HEK293 (cell line): ENCODE measurements at regions not wholly inside any gene's neighbourhood (a gene's known extent, or its start where the extent isn't known, plus 50 kb on each side); places are given as distances from the start of the nearest gene placed in this dataset.

Experiments used
- CTCF ChIA-PET: fragments of 350-600 bp; formaldehyde crosslinking; extraction: SDS; loops from one replicate; lab custom pipeline; 2021; ENCODE audit warnings: antibody characterized with exemption; lab: Yijun Ruan, JAX
- POLR2A ChIA-PET: fragments of 300-600 bp; formaldehyde crosslinking; extraction: SDS; loops from one replicate; lab custom pipeline; 2020; ENCODE audit warnings: antibody characterized with exemption, inconsistent platforms; lab: Yijun Ruan, JAX
- H3K27ac ChIP-seq: fragments of 200-500 bp; sonication (Bioruptor generic); 2 replicates; pipeline ENCODE4 v1.5.1; 2014; ENCODE audit warnings: low read depth, low read length, control low read depth, inconsistent platforms; ENCODE audit errors: extremely low read depth
- H3K36me3 ChIP-seq, 2 experiments: fragments of 200-500 bp in 1 of 2; sonication (Bioruptor generic) in 1 of 2; 1 replicate in 1 of 2; 2 replicates in 1 of 2; pipeline ENCODE4 v1.5.1; 2014 to 2017; ENCODE audit warnings: inconsistent platforms in 2 of 2, low read length in 2 of 2; ENCODE audit not compliant: control insufficient read depth in 2 of 2, insufficient read depth in 1 of 2
- H3K4me1 ChIP-seq: fragments of 200-500 bp; sonication (Bioruptor generic); 2 replicates; pipeline ENCODE4 v1.5.1; 2014; ENCODE audit warnings: mild to moderate bottlenecking, low read length, inconsistent platforms; ENCODE audit not compliant: control insufficient read depth, insufficient read depth
- H3K4me3 ChIP-seq: 2 replicates; pipeline ENCODE4 v1.5.1; 2011; ENCODE audit warnings: low read depth, mild to moderate bottlenecking, control low read depth, low read length, moderate library complexity
- H3K9me3 ChIP-seq: fragments of 200-500 bp; sonication (Bioruptor generic); 2 replicates; pipeline ENCODE4 v1.5.1; 2014; ENCODE audit warnings: low read depth, low read length, inconsistent platforms; ENCODE audit not compliant: control insufficient read depth, insufficient read depth
- BCL11B ChIP-seq: fragments of 450-650 bp; formaldehyde crosslinking; IDR thresholded peaks from 2 replicates; pipeline ENCODE4 v1.5.1; 2016; ENCODE audit warnings: low read depth, missing biosample characterization, missing genetic modification characterization
- GLI2 ChIP-seq: fragments of 450-650 bp; formaldehyde crosslinking; IDR thresholded peaks from 2 replicates; pipeline ENCODE4; 2017; ENCODE audit warnings: missing biosample characterization, missing genetic modification characterization, low read depth, borderline replicate concordance
- GLIS2 ChIP-seq: fragments of 450-650 bp; formaldehyde crosslinking; IDR thresholded peaks from 2 replicates; pipeline ENCODE4 v1.5.1; 2016; ENCODE audit warnings: missing biosample characterization, missing genetic modification characterization
- HOXA7 ChIP-seq: sonication (generic); formaldehyde crosslinking; IDR thresholded peaks from 2 replicates; pipeline ENCODE4 v1.8.1; 2022; ENCODE audit warnings: missing genetic modification reagents, borderline replicate concordance
- HOXC10 ChIP-seq: sonication (generic); formaldehyde crosslinking; IDR thresholded peaks from 2 replicates; pipeline ENCODE4 v1.8.1; 2023; ENCODE audit warnings: mild to moderate bottlenecking, missing genetic modification reagents
- INSM2 ChIP-seq: fragments of 450-650 bp; formaldehyde crosslinking; IDR thresholded peaks from 2 replicates; pipeline ENCODE4 v1.5.1; 2016; ENCODE audit warnings: missing biosample characterization, missing genetic modification characterization
- PRDM1 ChIP-seq: fragments of 450-650 bp; formaldehyde crosslinking; IDR thresholded peaks from 2 replicates; pipeline ENCODE4; 2016; ENCODE audit warnings: missing biosample characterization, missing genetic modification characterization
- SALL2 ChIP-seq: fragments of 450-650 bp; formaldehyde crosslinking; IDR thresholded peaks from 2 replicates; pipeline ENCODE4 v1.5.0; 2017; ENCODE audit warnings: missing biosample characterization, mild to moderate bottlenecking, missing genetic modification characterization, borderline replicate concordance
- SCRT1 ChIP-seq: fragments of 450-650 bp; formaldehyde crosslinking; IDR thresholded peaks from 2 replicates; pipeline ENCODE4 v1.5.1; 2016; ENCODE audit warnings: missing biosample characterization, missing genetic modification characterization, borderline replicate concordance
- SCRT2 ChIP-seq: fragments of 450-650 bp; formaldehyde crosslinking; IDR thresholded peaks from 2 replicates; pipeline ENCODE4 v1.5.1; 2016; ENCODE audit warnings: missing biosample characterization, missing genetic modification characterization
- ZBTB21 ChIP-seq: fragments of 450-650 bp; formaldehyde crosslinking; IDR thresholded peaks from 2 replicates; pipeline ENCODE4 v1.5.1; 2017; ENCODE audit warnings: missing biosample characterization, missing genetic modification characterization
- ZNF2 ChIP-seq: fragments of 450-650 bp; formaldehyde crosslinking; IDR thresholded peaks from 2 replicates; pipeline ENCODE4 v1.5.1; 2016; ENCODE audit warnings: missing biosample characterization, missing genetic modification characterization
- ZNF239 ChIP-seq: fragments of 450-650 bp; formaldehyde crosslinking; IDR thresholded peaks from 2 replicates; pipeline ENCODE4 v1.5.1; 2016; ENCODE audit warnings: missing biosample characterization, missing genetic modification characterization
- ZNF292 ChIP-seq: fragments of 450-650 bp; formaldehyde crosslinking; IDR thresholded peaks from 2 replicates; pipeline ENCODE4 v1.5.1; 2016; ENCODE audit warnings: low read depth, missing biosample characterization, missing genetic modification characterization, borderline replicate concordance
- ZNF324 ChIP-seq: fragments of 450-650 bp; formaldehyde crosslinking; IDR thresholded peaks from 2 replicates; pipeline ENCODE4 v1.5.1; 2016; ENCODE audit warnings: missing biosample characterization, missing genetic modification characterization
- ZNF416 ChIP-seq: fragments of 450-650 bp; formaldehyde crosslinking; IDR thresholded peaks from 2 replicates; pipeline ENCODE4 v1.5.1; 2016; ENCODE audit warnings: missing biosample characterization, missing genetic modification characterization
- ZNF530 ChIP-seq: fragments of 450-650 bp; formaldehyde crosslinking; IDR thresholded peaks from 2 replicates; pipeline ENCODE4 v1.5.1; 2016; ENCODE audit warnings: low read depth, missing biosample characterization, missing genetic modification characterization
- ZNF561 ChIP-seq: fragments of 450-650 bp; IDR thresholded peaks from 2 replicates; pipeline ENCODE4 v1.5.1; 2018; ENCODE audit warnings: missing biosample characterization, missing genetic modification characterization, borderline replicate concordance
- ZNF621 ChIP-seq: fragments of 450-650 bp; formaldehyde crosslinking; IDR thresholded peaks from 2 replicates; pipeline ENCODE4 v1.5.1; 2017; ENCODE audit warnings: missing biosample characterization, missing genetic modification characterization
- ZNF704 ChIP-seq: fragments of 450-650 bp; formaldehyde crosslinking; IDR thresholded peaks from 2 replicates; pipeline ENCODE4 v1.5.1; 2016; ENCODE audit warnings: missing biosample characterization, missing genetic modification characterization
- ZNF768 ChIP-seq: fragments of 450-650 bp; formaldehyde crosslinking; IDR thresholded peaks from 2 replicates; pipeline ENCODE4 v1.5.1; 2018; ENCODE audit warnings: missing biosample characterization, mild to moderate bottlenecking, missing genetic modification characterization
- TF ChIP-seq, protein P1 (sequence below): fragments of 450-650 bp; formaldehyde crosslinking; IDR thresholded peaks from 2 replicates; pipeline ENCODE4 v1.5.1; 2016; ENCODE audit warnings: missing biosample characterization, missing genetic modification characterization, borderline replicate concordance
- TF ChIP-seq, protein P2 (sequence below): fragments of 450-650 bp; formaldehyde crosslinking; IDR thresholded peaks from 2 replicates; pipeline ENCODE4 v1.5.1; 2017; ENCODE audit warnings: missing biosample characterization, mild to moderate bottlenecking, missing genetic modification characterization, moderate library complexity
- TF ChIP-seq, protein P3 (sequence below): IDR thresholded peaks from 2 replicates; pipeline ENCODE4 v1.6.1; 2011; ENCODE audit warnings: mild to moderate bottlenecking, low read depth, low read length, borderline replicate concordance

DNA sequence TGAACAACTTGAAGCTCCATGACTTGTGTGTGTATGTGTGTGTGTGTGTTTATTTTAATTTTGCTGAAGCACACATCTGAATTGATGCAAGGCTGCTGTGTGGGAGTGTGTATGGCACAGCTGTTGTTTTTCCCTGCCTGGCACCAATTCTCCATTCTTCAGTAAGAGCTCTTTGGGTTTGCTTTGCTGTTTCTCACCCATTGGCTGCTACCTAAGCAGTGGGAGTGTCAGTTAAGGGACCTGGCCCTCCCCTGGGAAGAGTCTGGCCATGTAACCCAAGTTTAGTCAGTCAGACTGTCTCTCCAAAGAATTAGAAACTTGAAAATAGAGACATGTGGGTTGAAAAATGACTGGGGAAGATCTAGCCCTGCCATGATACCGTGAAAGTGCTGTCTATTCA, 126.2 kb upstream of the SYNPR start (continued):
- TF ChIP-seq ZNF768 (tag by site-specific recombination), result no peak
- TF ChIP-seq, protein P1, sequence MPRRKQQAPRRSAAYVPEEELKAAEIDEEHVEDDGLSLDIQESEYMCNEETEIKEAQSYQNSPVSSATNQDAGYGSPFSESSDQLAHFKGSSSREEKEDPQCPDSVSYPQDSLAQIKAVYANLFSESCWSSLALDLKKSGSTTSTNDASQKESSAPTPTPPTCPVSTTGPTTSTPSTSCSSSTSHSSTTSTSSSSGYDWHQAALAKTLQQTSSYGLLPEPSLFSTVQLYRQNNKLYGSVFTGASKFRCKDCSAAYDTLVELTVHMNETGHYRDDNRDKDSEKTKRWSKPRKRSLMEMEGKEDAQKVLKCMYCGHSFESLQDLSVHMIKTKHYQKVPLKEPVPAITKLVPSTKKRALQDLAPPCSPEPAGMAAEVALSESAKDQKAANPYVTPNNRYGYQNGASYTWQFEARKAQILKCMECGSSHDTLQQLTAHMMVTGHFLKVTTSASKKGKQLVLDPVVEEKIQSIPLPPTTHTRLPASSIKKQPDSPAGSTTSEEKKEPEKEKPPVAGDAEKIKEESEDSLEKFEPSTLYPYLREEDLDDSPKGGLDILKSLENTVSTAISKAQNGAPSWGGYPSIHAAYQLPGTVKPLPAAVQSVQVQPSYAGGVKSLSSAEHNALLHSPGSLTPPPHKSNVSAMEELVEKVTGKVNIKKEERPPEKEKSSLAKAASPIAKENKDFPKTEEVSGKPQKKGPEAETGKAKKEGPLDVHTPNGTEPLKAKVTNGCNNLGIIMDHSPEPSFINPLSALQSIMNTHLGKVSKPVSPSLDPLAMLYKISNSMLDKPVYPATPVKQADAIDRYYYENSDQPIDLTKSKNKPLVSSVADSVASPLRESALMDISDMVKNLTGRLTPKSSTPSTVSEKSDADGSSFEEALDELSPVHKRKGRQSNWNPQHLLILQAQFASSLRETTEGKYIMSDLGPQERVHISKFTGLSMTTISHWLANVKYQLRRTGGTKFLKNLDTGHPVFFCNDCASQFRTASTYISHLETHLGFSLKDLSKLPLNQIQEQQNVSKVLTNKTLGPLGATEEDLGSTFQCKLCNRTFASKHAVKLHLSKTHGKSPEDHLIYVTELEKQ (tag by site-specific recombination), result no peak

DNA sequence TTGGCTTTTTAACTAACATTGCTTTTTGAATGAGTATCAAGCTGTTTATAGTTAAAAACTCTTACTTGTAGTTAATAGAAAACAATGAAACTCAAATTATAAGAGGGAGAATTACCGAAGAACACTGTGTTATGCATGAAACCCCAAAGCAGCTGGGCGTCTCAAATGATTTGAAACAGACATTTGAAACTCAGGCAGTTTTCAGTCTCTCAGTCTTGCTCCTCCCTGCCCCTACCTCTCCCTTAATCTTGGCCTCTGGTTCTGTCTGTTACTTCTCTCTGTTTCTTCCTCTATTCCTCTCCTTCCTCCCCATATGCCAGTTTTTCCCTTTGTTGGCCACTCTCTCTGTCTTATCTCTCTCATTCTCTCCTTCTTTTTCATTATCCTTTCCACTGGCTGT, 118.3 kb upstream of the SYNPR start:
- no peaks in the 10 kb centered on the region for H3K4me1 ChIP-seq
- H3K9me3 ChIP-seq, result no peaks in the 10 kb centered on the region
- ChIA-PET CTCF (no interaction called here), POLR2A (no interaction called here)
- no peaks in the 10 kb centered on the region for H3K36me3 ChIP-seq
- no peak overlapping the region for H3K4me3 ChIP-seq
- H3K27ac ChIP-seq, result no peak overlapping the region
- TF ChIP-seq ZNF530 (no peak), ZNF2 (tag by site-specific recombination) (no peak), ZNF704 (tag by site-specific recombination) (no peak), GLI2 (tag by site-specific recombination) (no peak), ZBTB21 (no peak), SCRT1 (tag by site-specific recombination) (no peak), GLIS2 (no peak), ZNF621 (no peak), INSM2 (tag by site-specific recombination) (no peak)
- TF ChIP-seq, protein P2, sequence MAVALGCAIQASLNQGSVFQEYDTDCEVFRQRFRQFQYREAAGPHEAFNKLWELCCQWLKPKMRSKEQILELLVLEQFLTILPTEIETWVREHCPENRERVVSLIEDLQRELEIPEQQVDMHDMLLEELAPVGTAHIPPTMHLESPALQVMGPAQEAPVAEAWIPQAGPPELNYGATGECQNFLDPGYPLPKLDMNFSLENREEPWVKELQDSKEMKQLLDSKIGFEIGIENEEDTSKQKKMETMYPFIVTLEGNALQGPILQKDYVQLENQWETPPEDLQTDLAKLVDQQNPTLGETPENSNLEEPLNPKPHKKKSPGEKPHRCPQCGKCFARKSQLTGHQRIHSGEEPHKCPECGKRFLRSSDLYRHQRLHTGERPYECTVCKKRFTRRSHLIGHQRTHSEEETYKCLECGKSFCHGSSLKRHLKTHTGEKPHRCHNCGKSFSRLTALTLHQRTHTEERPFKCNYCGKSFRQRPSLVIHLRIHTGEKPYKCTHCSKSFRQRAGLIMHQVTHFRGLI (tag by site-specific recombination), result no peak

- Histone ChIP-seq H3K36me3 (no peaks in the 10 kb centered on the region), H3K27ac (no peak overlapping the region), H3K9me3 (no peaks in the 10 kb centered on the region)
- CTCF ChIA-PET, result no interaction called here
- TF ChIP-seq PRDM1 (tag by site-specific recombination) (no peak), ZNF416 (tag by site-specific recombination) (no peak), SCRT2 (tag by site-specific recombination) (no peak), ZNF239 (no peak), HOXC10 (no peak), ZNF561 (tag by site-specific recombination) (no peak), SALL2 (no peak), ZNF324 (tag by site-specific recombination) (no peak), HOXA7 (CRISPR knock-in tag) (no peak), ZNF292 (no peak), BCL11B (tag by site-specific recombination) (no peak)
- TF ChIP-seq, protein P3, sequence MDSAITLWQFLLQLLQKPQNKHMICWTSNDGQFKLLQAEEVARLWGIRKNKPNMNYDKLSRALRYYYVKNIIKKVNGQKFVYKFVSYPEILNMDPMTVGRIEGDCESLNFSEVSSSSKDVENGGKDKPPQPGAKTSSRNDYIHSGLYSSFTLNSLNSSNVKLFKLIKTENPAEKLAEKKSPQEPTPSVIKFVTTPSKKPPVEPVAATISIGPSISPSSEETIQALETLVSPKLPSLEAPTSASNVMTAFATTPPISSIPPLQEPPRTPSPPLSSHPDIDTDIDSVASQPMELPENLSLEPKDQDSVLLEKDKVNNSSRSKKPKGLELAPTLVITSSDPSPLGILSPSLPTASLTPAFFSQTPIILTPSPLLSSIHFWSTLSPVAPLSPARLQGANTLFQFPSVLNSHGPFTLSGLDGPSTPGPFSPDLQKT, result no peak
- TF ChIP-seq, all 188 proteins: peak for 0
- H3K4me1 ChIP-seq, result no peaks in the 10 kb centered on the region
- POLR2A ChIA-PET, result no interaction called here
- H3K4me3 ChIP-seq, result no peak overlapping the region
Measured at GRCh38 chr3:63167113-63167512, 111.0 kb upstream of the SYNPR start.
